ENCODE measurements at regions not wholly inside any gene's neighbourhood (a gene's known extent, or its start where the extent isn't known, plus 50 kb on each side); places are given as distances from the start of the nearest gene placed in this dataset.

- intact Hi-C loops (cut with micrococcal nuclease), result no loop called here
- DNase-seq (no peak), ATAC-seq (no peak)
These were observed 77.4 kb upstream of the MROH9 start for GRCh38 chr1:170857955-170858354.

- ATAC-seq (no peak), DNase-seq (no peak)
- intact Hi-C loops (cut with micrococcal nuclease), result no loop called here
These were observed 71.7 kb upstream of the MROH9 start for GRCh38 chr1:170863621-170864020.

GRCh38 chr1:170864238-170864637, 71.1 kb upstream of the MROH9 start:
- no peak for DNase-seq
- peak; percentile 91 for ATAC-seq
- intact Hi-C loops (cut with micrococcal nuclease), result no loop called here

- DNase-seq, result no peak
- peak; percentile 62 for ATAC-seq
- intact Hi-C loops (cut with micrococcal nuclease), result no loop called here
These were observed 70.3 kb upstream of the MROH9 start for GRCh38 chr1:170864876-170865538.

GRCh38 chr1:170866646-170867045, 68.7 kb upstream of the MROH9 start:
- ATAC-seq (peak; percentile 56), DNase-seq (no peak)
- intact Hi-C loops (cut with micrococcal nuclease), result no loop called here

- intact Hi-C loops (cut with micrococcal nuclease), result no loop called here
- ATAC-seq, result peak; percentile 45
These were observed 63.5 kb upstream of the MROH9 start for GRCh38 chr1:170871868-170872267.

GRCh38 chr1:170872663-170873062, 62.7 kb upstream of the MROH9 start:
- ATAC-seq, result peak; percentile 22
- intact Hi-C loops (cut with micrococcal nuclease), result no loop called here
- no peak for DNase-seq

More at GRCh38 chr1:170871868-170872267, 63.5 kb upstream of the MROH9 start:
- no peak for DNase-seq

GRCh38 chr1:170874671-170875070, 60.7 kb upstream of the MROH9 start:
- intact Hi-C loops (cut with micrococcal nuclease), result no loop called here
- DNase-seq, result no peak
- no peak for ATAC-seq

GRCh38 chr1:170881268-170882265, 53.8 kb upstream of the MROH9 start:
- no peak for DNase-seq
- intact Hi-C loops (cut with micrococcal nuclease), result loop anchor here (5.0 kb wide), 2 partner anchors 344 to 954 kb away; no protein-coding TSS in a partner anchor
- peak; percentile 71 for ATAC-seq
